HCEC 1CT (cell line): ENCODE measurements at regions not wholly inside any gene's neighbourhood (a gene's known extent, or its start where the extent isn't known, plus 50 kb on each side); places are given as distances from the start of the nearest gene placed in this dataset.

Source experiments
- DNase-seq: peaks from one replicate; pipeline ENCODE4 v3.0.0-alpha.2; 2017

- no peak for DNase-seq
Observed at GRCh38 chr13:32914686-32915085, 101.5 kb upstream of the KL start.

- peak; percentile 26 for DNase-seq
Observed at GRCh38 chr13:32917504-32917903, 98.7 kb upstream of the KL start.

- no peak for DNase-seq
Observed at GRCh38 chr13:32923725-32924124, 92.5 kb upstream of the KL start.

GRCh38 chr13:32924886-32925285 is 91.3 kb upstream of the KL start:
- DNase-seq: no peak

- DNase-seq: no peak
Observed at GRCh38 chr13:32925506-32925905, 90.7 kb upstream of the KL start.

- peak; percentile 32 for DNase-seq
Observed at GRCh38 chr13:32932376-32932775, 83.8 kb upstream of the KL start.

GRCh38 chr13:32936716-32937115 is 79.5 kb upstream of the KL start:
- DNase-seq: no peak

- DNase-seq: no peak
Observed at GRCh38 chr13:32938314-32938713, 77.9 kb upstream of the KL start.

- DNase-seq: peak; percentile 64
Observed at GRCh38 chr13:32938907-32939306, 77.3 kb upstream of the KL start.

- peak; percentile 21 for DNase-seq
Observed at GRCh38 chr13:32940601-32941000, 75.6 kb upstream of the KL start.

- DNase-seq: no peak
Observed at GRCh38 chr13:32941368-32941767, 74.9 kb upstream of the KL start.

GRCh38 chr13:32946558-32946957 is 69.7 kb upstream of the KL start:
- no peak for DNase-seq

GRCh38 chr13:32947411-32948276 is 68.6 kb upstream of the KL start:
- DNase-seq: no peak

- DNase-seq: no peak
Observed at GRCh38 chr13:32949820-32950219, 66.4 kb upstream of the KL start.

- no peak for DNase-seq
Observed at GRCh38 chr13:32951580-32951979, 64.6 kb upstream of the KL start.

GRCh38 chr13:32955881-32956594 is 60.2 kb upstream of the KL start:
- DNase-seq: no peak

- DNase-seq: no peak
Observed at GRCh38 chr13:32956595-32956933, 59.7 kb upstream of the KL start.

- DNase-seq: no peak
Observed at GRCh38 chr13:32960626-32961025, 55.6 kb upstream of the KL start.

- no peak for DNase-seq
Observed at GRCh38 chr13:32961724-32962123, 54.5 kb upstream of the KL start.

GRCh38 chr13:32962342-32962741 is 53.9 kb upstream of the KL start:
- no peak for DNase-seq

- DNase-seq: no peak
Observed at GRCh38 chr13:32964987-32965386, 51.2 kb upstream of the KL start.
